B cell (primary cell): ENCODE measurements at regions not wholly inside any gene's neighbourhood (a gene's known extent, or its start where the extent isn't known, plus 50 kb on each side); places are given as distances from the start of the nearest gene placed in this dataset.

ENCODE experiments used
- EZH2 ChIP-seq: IDR thresholded peaks from 2 replicates; pipeline ENCODE4 v1.6.1; 2012; ENCODE audit warnings: borderline replicate concordance, low read depth, mild to moderate bottlenecking, moderate library complexity, low read length; ENCODE audit not compliant: insufficient read depth, poor library complexity, severe bottlenecking
- TF ChIP-seq, protein P1 (sequence below): fragments of 200-600 bp; IDR thresholded peaks from one replicate; pipeline ENCODE4 v1.8.0; 2022; ENCODE audit warnings: antibody characterized with exemption, mild to moderate bottlenecking

DNA sequence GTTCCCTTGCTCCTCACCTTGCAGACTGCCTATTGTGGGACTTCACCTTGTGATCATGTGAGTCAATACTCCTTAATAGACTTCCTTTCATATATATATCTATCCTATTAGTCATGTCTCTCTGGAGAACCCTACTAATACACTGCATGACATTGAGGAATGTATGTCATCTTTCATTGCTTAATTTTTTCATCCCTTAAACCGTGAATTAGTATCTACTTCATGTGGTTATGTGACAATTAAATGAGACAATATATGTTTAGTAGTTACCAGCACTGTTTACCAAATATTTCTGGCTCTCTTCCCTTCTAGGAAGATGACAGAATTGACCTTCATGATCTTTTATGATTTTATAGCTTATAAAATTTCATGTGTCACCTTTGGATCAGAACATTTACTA lies 759.5 kb downstream of the GRXCR1 start:
- TF ChIP-seq, protein P1, sequence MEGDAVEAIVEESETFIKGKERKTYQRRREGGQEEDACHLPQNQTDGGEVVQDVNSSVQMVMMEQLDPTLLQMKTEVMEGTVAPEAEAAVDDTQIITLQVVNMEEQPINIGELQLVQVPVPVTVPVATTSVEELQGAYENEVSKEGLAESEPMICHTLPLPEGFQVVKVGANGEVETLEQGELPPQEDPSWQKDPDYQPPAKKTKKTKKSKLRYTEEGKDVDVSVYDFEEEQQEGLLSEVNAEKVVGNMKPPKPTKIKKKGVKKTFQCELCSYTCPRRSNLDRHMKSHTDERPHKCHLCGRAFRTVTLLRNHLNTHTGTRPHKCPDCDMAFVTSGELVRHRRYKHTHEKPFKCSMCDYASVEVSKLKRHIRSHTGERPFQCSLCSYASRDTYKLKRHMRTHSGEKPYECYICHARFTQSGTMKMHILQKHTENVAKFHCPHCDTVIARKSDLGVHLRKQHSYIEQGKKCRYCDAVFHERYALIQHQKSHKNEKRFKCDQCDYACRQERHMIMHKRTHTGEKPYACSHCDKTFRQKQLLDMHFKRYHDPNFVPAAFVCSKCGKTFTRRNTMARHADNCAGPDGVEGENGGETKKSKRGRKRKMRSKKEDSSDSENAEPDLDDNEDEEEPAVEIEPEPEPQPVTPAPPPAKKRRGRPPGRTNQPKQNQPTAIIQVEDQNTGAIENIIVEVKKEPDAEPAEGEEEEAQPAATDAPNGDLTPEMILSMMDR = no peak
- TF ChIP-seq EZH2 = no peak
